DND-41 (cell line): ENCODE measurements at regions not wholly inside any gene's neighbourhood (a gene's known extent, or its start where the extent isn't known, plus 50 kb on each side); places are given as distances from the start of the nearest gene placed in this dataset.

ENCODE experiments used
- ATAC-seq: fragments of 200-7000 bp; cut with Tn5 transposase; 3 replicates; pipeline ENCODE4 v1.9.1; 2021; ENCODE audit warnings: low read depth; ENCODE audit not compliant: insufficient read depth
- DNase-seq: peaks from one replicate; pipeline ENCODE4 v3.0.0-alpha.2; 2020
- H2AFZ ChIP-seq: 2 replicates; pipeline ENCODE4 v1.6.0; 2012; ENCODE audit warnings: low read depth, low read length
- H3K27ac ChIP-seq: 2 replicates; pipeline ENCODE4 v1.5.1; 2012; ENCODE audit warnings: low read length, inconsistent platforms
- H3K27me3 ChIP-seq: fragments of 200-600 bp; sonication (generic); 2 replicates; pipeline ENCODE4 v1.6.0; 2012; ENCODE audit warnings: low read length, mild to moderate bottlenecking, inconsistent platforms; ENCODE audit not compliant: insufficient read depth, poor library complexity
- H3K36me3 ChIP-seq: 2 replicates; pipeline ENCODE4 v1.5.1; 2012; ENCODE audit warnings: low read length, inconsistent platforms; ENCODE audit not compliant: insufficient read depth
- H3K4me1 ChIP-seq: 2 replicates; pipeline ENCODE4 v1.5.1; 2012; ENCODE audit warnings: mild to moderate bottlenecking, low read length; ENCODE audit not compliant: insufficient read depth
- H3K4me2 ChIP-seq: 2 replicates; pipeline ENCODE4 v1.6.0; 2012; ENCODE audit warnings: mild to moderate bottlenecking, moderate library complexity, low read length, inconsistent platforms; ENCODE audit not compliant: insufficient read depth
- H3K4me3 ChIP-seq, 2 experiments: fragments of 200-600 bp in 1 of 2; shearing (Covaris generic) in 1 of 2; 2 replicates each; pipeline ENCODE4 v1.5.1; 2012 to 2016; ENCODE audit warnings: inconsistent platforms in 2 of 2, low read length in 2 of 2, mild to moderate bottlenecking in 2 of 2, low read depth in 1 of 2, moderate library complexity in 1 of 2
- H3K79me2 ChIP-seq: 2 replicates; pipeline ENCODE4 v1.6.0; 2012; ENCODE audit warnings: low read length, inconsistent platforms; ENCODE audit not compliant: insufficient read depth
- H3K9ac ChIP-seq: 2 replicates; pipeline ENCODE4 v1.6.0; 2012; ENCODE audit warnings: low read depth, mild to moderate bottlenecking, inconsistent platforms, low read length, moderate library complexity
- H3K9me3 ChIP-seq: 2 replicates; pipeline ENCODE4 v1.5.1; 2012; ENCODE audit warnings: low read length, moderate library complexity, mild to moderate bottlenecking, inconsistent platforms; ENCODE audit not compliant: insufficient read depth, severe bottlenecking
- H4K20me1 ChIP-seq: 2 replicates; pipeline ENCODE4 v1.6.0; 2012; ENCODE audit warnings: low read length; ENCODE audit not compliant: insufficient read depth
- CTCF ChIP-seq: IDR thresholded peaks from 2 replicates; pipeline ENCODE4 v1.5.1; 2012; ENCODE audit warnings: borderline replicate concordance, low read length, moderate library complexity, mild to moderate bottlenecking; ENCODE audit not compliant: poor library complexity, severe bottlenecking; ENCODE audit errors: extremely low read depth
- EZH2 ChIP-seq: IDR thresholded peaks from 3 replicates; pipeline ENCODE4 v1.6.1; 2012; ENCODE audit warnings: borderline replicate concordance, low read depth, mild to moderate bottlenecking, moderate library complexity, low read length, inconsistent platforms; ENCODE audit not compliant: severe bottlenecking

GRCh38 chr21:18058731-18059398 is 185.8 kb upstream of the CHODL start:
- no peaks in the 10 kb centered on the region for H3K79me2 ChIP-seq
- H2AFZ ChIP-seq, result no peak overlapping the region
- H3K27ac ChIP-seq, result no peak overlapping the region
- TF ChIP-seq EZH2 (no peak), CTCF (no peak)
- no peak overlapping the region for H3K9ac ChIP-seq
- no peak overlapping the region for H3K4me3 ChIP-seq
- no peaks in the 10 kb centered on the region for H3K36me3 ChIP-seq
- no peaks in the 10 kb centered on the region for H3K9me3 ChIP-seq
- DNase-seq (no peak), ATAC-seq (no peak)
- H3K4me1 ChIP-seq, result no peaks in the 10 kb centered on the region
- no peaks in the 10 kb centered on the region for H3K27me3 ChIP-seq
- no peaks in the 10 kb centered on the region for H4K20me1 ChIP-seq
- H3K4me2 ChIP-seq, result no peak overlapping the region

DNA sequence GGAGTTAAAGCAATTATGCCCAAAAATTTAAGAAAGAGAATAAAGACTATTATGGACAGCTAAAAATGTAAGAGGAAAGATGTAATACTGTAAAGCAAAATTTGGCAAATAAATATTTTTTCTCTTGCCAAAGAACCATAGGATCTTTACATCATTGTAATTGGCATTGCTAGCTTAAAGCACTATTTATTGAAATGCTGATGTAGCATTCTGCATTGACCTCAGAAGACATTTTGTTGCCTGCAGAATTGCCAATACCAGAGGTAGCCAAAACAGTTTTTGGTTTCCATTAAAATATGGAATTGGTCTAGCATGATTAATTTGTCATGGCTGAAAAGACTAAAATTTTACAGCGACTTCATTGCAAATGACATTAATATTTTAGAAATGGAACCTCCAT is 191.5 kb upstream of the CHODL start:
- no peak overlapping the region for H3K9ac ChIP-seq
- H4K20me1 ChIP-seq, result no peaks in the 10 kb centered on the region
- no peaks in the 10 kb centered on the region for H3K79me2 ChIP-seq
- no peaks in the 10 kb centered on the region for H3K4me1 ChIP-seq
- H3K4me2 ChIP-seq, result no peak overlapping the region
- TF ChIP-seq EZH2 (no peak), CTCF (no peak)
- no peaks in the 10 kb centered on the region for H3K27me3 ChIP-seq
- H2AFZ ChIP-seq, result no peak overlapping the region
- H3K9me3 ChIP-seq, result no peaks in the 10 kb centered on the region
- DNase-seq (no peak), ATAC-seq (no peak)
- no peaks in the 10 kb centered on the region for H3K36me3 ChIP-seq
- H3K27ac ChIP-seq, result no peak overlapping the region
- H3K4me3 ChIP-seq, result no peak overlapping the region

DNA sequence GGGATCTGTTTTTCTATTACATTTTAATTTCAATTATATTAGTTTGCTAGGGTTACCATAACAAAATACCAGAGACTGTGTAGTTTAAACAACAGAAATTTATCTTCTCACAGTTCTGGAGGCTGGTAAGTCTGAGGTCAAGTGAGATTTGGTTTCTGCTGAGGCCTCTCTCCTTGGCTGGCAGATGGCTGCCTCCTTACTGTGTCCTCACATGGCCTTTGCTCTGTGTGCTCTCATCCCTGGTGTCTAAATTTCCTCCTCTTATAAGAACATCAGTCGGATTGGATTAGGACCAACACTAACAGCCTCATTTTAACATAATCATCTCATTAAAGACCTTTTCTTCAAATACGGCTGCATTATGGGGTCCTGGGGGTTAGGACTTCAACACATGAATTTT is 195.2 kb upstream of the CHODL start:
- Histone ChIP-seq H3K27ac (no peak overlapping the region), H2AFZ (no peak overlapping the region), H3K4me1 (no peaks in the 10 kb centered on the region), H3K36me3 (no peaks in the 10 kb centered on the region), H3K9me3 (no peaks in the 10 kb centered on the region), H3K9ac (no peak overlapping the region), H3K4me2 (no peak overlapping the region), H4K20me1 (no peaks in the 10 kb centered on the region), H3K27me3 (no peaks in the 10 kb centered on the region), H3K4me3 (no peak overlapping the region), H3K79me2 (no peaks in the 10 kb centered on the region)
- TF ChIP-seq EZH2 (no peak), CTCF (no peak)
- DNase-seq (no peak), ATAC-seq (no peak)
